Psoas muscle (tissue), 7 donors: ENCODE measurements at regions not wholly inside any gene's neighbourhood (a gene's known extent, or its start where the extent isn't known, plus 50 kb on each side); places are given as distances from the start of the nearest gene placed in this dataset.

ENCODE experiments used
- ATAC-seq, 4 donors: fragments of 200-7000 bp; cut with Tn5 transposase; one replicate each; pipeline ENCODE4 v1.9.1; 2020; ENCODE audit warnings: moderate library complexity in 3 of 4, mild to moderate bottlenecking in 2 of 4
- DNase-seq, 2 donors: peaks; one replicate each; pipeline ENCODE4 v3.0.0-alpha.2; 2020
- H3K27ac ChIP-seq: fragments of 200-600 bp; one replicate; pipeline ENCODE4 v1.8.0; 2022
- H3K27me3 ChIP-seq, 3 donors: fragments of 200-600 bp in 1 of 3; one replicate each; pipeline versions ENCODE4 v1.6.1 to v1.8.0; 2013 to 2022; ENCODE audit warnings: low read length in 2 of 3, mild to moderate bottlenecking in 2 of 3, moderate library complexity in 1 of 3; ENCODE audit not compliant: insufficient read depth in 3 of 3
- H3K36me3 ChIP-seq, 2 donors: fragments of 200-600 bp in 1 of 2; one replicate each; pipeline versions ENCODE4 v1.6.1 to v1.8.0; 2013 to 2022; ENCODE audit warnings: low read depth in 1 of 2, mild to moderate bottlenecking in 1 of 2, moderate library complexity in 1 of 2; ENCODE audit not compliant: insufficient read depth in 1 of 2
- H3K4me1 ChIP-seq: fragments of 200-600 bp; one replicate; pipeline ENCODE4 v1.8.0; 2022
- H3K4me3 ChIP-seq: fragments of 200-600 bp; one replicate; pipeline ENCODE4 v1.8.0; 2022; ENCODE audit warnings: mild to moderate bottlenecking
- H3K9me3 ChIP-seq: fragments of 200-600 bp; one replicate; pipeline ENCODE4 v1.8.0; 2022
- WGBS, 3 donors: extraction: QIAGEN DNeasy Blood & Tissue Kit; methylation state at CpG; one replicate each; pipeline versions ENCODE4 v1.1.6 to v1.1.7; 2013; 5-methylcytosine and 5-hydroxymethylcytosine counted together
- intact Hi-C, 2 donors: fragments of 100-400 bp; cut with DNase I; formaldehyde crosslinking; loops; one replicate each; pipeline versions ENCODE4 v1.11.0 to v1.14.2; 2022
- TF ChIP-seq, protein P1 (sequence below): fragments of 200-600 bp; IDR thresholded peaks from one replicate; pipeline ENCODE4 v1.8.0; 2022; ENCODE audit warnings: antibody characterized with exemption
- donor health status: healthy with polysubstance abuse.
- donor health status: DM: no; HTN: no; CAD: no; lungs with moderate emphysema.
- donor health status: Bipolar disorder and iron deficiency.
- donor health status: healthy.
- donor health status: DM: yes; HTN: yes; CAD: no.
- donor health status: DM: no; HTN: no; CAD: no.
- donor health status: DM: yes; HTN: yes; CAD: no.

- H3K9me3 ChIP-seq = peaks cover 8% of the 10 kb centered on the region
- ATAC-seq (peak; percentile 85 to 97 (median 92)), DNase-seq (peak; percentile 46 to 64)
- intact Hi-C loops = loop anchor here in 1 of 2 donors (10.0 kb wide), 1 partner anchor 51 kb away; the partner anchor contains the start of gene THRB
- H3K4me1 ChIP-seq = peaks cover 44% of the 10 kb centered on the region
- no peaks in the 10 kb centered on the region for H3K36me3 ChIP-seq
- WGBS, 3 donors = 20 to 24% (median 22%) methylated on average over 3 of the region's 3 CpGs
- H3K27ac ChIP-seq = peak overlapping the region; percentile 86
- H3K27me3 ChIP-seq = no peaks in the 10 kb centered on the region
- TF ChIP-seq, protein P1, sequence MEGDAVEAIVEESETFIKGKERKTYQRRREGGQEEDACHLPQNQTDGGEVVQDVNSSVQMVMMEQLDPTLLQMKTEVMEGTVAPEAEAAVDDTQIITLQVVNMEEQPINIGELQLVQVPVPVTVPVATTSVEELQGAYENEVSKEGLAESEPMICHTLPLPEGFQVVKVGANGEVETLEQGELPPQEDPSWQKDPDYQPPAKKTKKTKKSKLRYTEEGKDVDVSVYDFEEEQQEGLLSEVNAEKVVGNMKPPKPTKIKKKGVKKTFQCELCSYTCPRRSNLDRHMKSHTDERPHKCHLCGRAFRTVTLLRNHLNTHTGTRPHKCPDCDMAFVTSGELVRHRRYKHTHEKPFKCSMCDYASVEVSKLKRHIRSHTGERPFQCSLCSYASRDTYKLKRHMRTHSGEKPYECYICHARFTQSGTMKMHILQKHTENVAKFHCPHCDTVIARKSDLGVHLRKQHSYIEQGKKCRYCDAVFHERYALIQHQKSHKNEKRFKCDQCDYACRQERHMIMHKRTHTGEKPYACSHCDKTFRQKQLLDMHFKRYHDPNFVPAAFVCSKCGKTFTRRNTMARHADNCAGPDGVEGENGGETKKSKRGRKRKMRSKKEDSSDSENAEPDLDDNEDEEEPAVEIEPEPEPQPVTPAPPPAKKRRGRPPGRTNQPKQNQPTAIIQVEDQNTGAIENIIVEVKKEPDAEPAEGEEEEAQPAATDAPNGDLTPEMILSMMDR = no peak
- peak overlapping the region; percentile 36 for H3K4me3 ChIP-seq
These were observed 51.2 kb upstream of the THRB start for GRCh38 chr3:24545887-24546286.

GRCh38 chr3:24548278-24548677, 53.6 kb upstream of the THRB start:
- peak overlapping the region; percentile 86 for H3K27ac ChIP-seq
- H3K9me3 ChIP-seq = peaks cover 8% of the 10 kb centered on the region
- TF ChIP-seq, protein P1 = no peak
- peaks cover 44% of the 10 kb centered on the region for H3K4me1 ChIP-seq
- H3K4me3 ChIP-seq = peak overlapping the region; percentile 30
- WGBS, 3 donors = 7 to 19% (median 11%) methylated on average over 2 of the region's 2 CpGs
- peak; percentile 65 to 78 (median 76) for ATAC-seq
- no peaks in the 10 kb centered on the region for H3K27me3 ChIP-seq
- no peaks in the 10 kb centered on the region for H3K36me3 ChIP-seq
- DNase-seq = no peak
- intact Hi-C loops = loop anchor here in 1 of 2 donors (10.0 kb wide), 1 partner anchor 53 kb away; the partner anchor contains the start of gene THRB

- DNase-seq = no peak
- Histone ChIP-seq H3K4me3 (no peak overlapping the region), H3K36me3 (no peaks in the 10 kb centered on the region), H3K27ac (peak overlapping the region; percentile 23), H3K4me1 (peaks cover 37% of the 10 kb centered on the region), H3K27me3 (no peaks in the 10 kb centered on the region), H3K9me3 (peaks cover 8% of the 10 kb centered on the region)
- TF ChIP-seq, protein P1 = no peak
- intact Hi-C loops = no loop called here
- ATAC-seq = peak in 1 of 4 donors; percentile 38
- WGBS, 3 donors = 0 to 6% (median 4%) methylated on average over 1 of the region's 1 CpG
These were observed 55.9 kb upstream of the THRB start for GRCh38 chr3:24550588-24550987.

- Histone ChIP-seq H3K9me3 (peaks cover 8% of the 10 kb centered on the region), H3K4me1 (peaks cover 30% of the 10 kb centered on the region), H3K27ac (no peak overlapping the region), H3K4me3 (no peak overlapping the region), H3K27me3 (no peaks in the 10 kb centered on the region), H3K36me3 (no peaks in the 10 kb centered on the region)
- WGBS, 3 donors = 58 to 79% (median 65%) methylated on average over 2 of the region's 2 CpGs
- DNase-seq (no peak), ATAC-seq (no peak)
- TF ChIP-seq, protein P1 = no peak
- intact Hi-C loops = no loop called here
These were observed 57.0 kb upstream of the THRB start for GRCh38 chr3:24551626-24552025.

DNA sequence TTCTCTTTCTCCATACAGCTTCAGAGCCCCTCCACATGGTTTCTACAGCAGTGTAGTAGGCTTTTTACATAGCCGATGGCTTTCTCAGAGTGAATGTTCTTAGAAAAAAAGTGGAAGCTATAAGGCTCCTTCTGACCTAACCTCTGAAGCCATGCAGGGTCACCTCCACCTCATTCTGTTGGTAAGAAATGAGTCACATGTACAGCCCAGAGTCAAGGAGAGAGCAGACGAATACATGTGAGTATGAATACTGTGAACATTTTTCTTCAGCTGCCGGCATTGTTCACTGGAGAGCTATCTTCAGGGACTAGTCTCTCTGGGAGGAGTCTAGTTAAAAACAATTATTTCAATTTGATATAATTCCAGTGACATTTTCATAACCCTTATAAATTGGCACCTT, 68.2 kb upstream of the THRB start:
- Histone ChIP-seq H3K36me3 (no peaks in the 10 kb centered on the region), H3K9me3 (peaks cover 3% of the 10 kb centered on the region), H3K4me1 (no peaks in the 10 kb centered on the region), H3K27ac (no peak overlapping the region), H3K4me3 (no peak overlapping the region), H3K27me3 (no peaks in the 10 kb centered on the region)
- ATAC-seq = no peak
- 85 to 94% (median 93%) methylated on average over 3 of the region's 3 CpGs for whole genome bisulfite sequencing, 3 donors
- DNase-seq = no peak
- TF ChIP-seq, protein P1 = no peak
- intact Hi-C loops = no loop called here
